ENCODE measurements at regions not wholly inside any gene's neighbourhood (a gene's known extent, or its start where the extent isn't known, plus 50 kb on each side); places are given as distances from the start of the nearest gene placed in this dataset.

GRCh38 chr1:184276416-184276815, 110.4 kb upstream of the C1orf21 start:
- H3K4me3 ChIP-seq: no peak overlapping the region
- no peaks in the 10 kb centered on the region for H3K36me3 ChIP-seq
- H3K4me1 ChIP-seq: no peaks in the 10 kb centered on the region
- H3K27ac ChIP-seq: no peak overlapping the region
- 79 to 91% (median 89%) methylated on average over 3 of the region's 3 CpGs for WGBS, 5 donors
- no peak for DNase-seq
- intact Hi-C loops (cut with DNase I; ENCODE audit: low total_unique reads): no loop called here
- H3K9me3 ChIP-seq: no peaks in the 10 kb centered on the region
- TF ChIP-seq POLR2AphosphoS5 (IDR thresholded peaks at IDR 0.05) (no peak), CTCF (IDR thresholded peaks at IDR 0.05 in 8 of 11, conservative IDR thresholded peaks at IDR 0.05 in 3 of 11) (no peak), POLR2A (IDR thresholded peaks at IDR 0.05) (no peak)
- H3K27me3 ChIP-seq (replicated peaks in 1 of 7): no peaks in the 10 kb centered on the region

GRCh38 chr1:184279911-184280458, 106.8 kb upstream of the C1orf21 start:
- intact Hi-C loops (cut with DNase I; ENCODE audit: low total_unique reads): no loop called here

DNA sequence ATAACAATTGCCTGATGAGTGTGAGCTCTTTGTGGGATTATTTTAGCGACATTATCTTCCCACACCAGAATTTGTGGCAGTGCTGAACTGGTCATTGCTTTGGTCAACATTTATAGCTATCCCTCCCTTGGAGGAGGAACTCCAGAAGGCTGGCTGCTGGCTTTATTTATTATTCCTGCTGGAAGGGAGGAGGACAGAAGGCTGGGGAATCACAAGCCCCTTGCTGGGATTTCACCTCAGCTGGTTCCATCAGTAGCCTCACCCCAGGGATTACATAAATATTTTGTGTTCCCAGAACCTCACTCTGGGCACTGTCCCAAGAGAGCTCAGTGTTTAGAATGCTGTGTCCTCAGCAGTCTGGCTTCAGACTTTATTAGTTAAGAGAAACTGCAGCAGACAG, 102.8 kb upstream of the C1orf21 start:
- Histone ChIP-seq H3K4me3 (no peak overlapping the region), H3K4me1 (no peaks in the 10 kb centered on the region), H3K27me3 (replicated peaks in 1 of 7) (no peaks in the 10 kb centered on the region), H3K36me3 (no peaks in the 10 kb centered on the region), H3K27ac (peak overlapping the region in 2 of 8 donors; percentile 12 to 13), H3K9me3 (peaks cover 0 to 5% (median 1%) of the 10 kb centered on the region in 8 donors)
- intact Hi-C loops (cut with DNase I; ENCODE audit: low total_unique reads): no loop called here
- no peak for TF ChIP-seq POLR2AphosphoS5 (IDR thresholded peaks at IDR 0.05)
- TF ChIP-seq POLR2A (IDR thresholded peaks at IDR 0.05): no peak
- TF ChIP-seq CTCF (IDR thresholded peaks at IDR 0.05 in 8 of 11, conservative IDR thresholded peaks at IDR 0.05 in 3 of 11): no peak
- 65 to 86% (median 81%) methylated on average over 1 of the region's 1 CpG for WGBS, 5 donors
- DNase-seq: no peak

More at GRCh38 chr1:184279911-184280458, 106.8 kb upstream of the C1orf21 start:
- no peak for DNase-seq
- Histone ChIP-seq H3K27ac (no peak overlapping the region), H3K4me1 (no peaks in the 10 kb centered on the region), H3K9me3 (no peaks in the 10 kb centered on the region), H3K36me3 (no peaks in the 10 kb centered on the region), H3K4me3 (no peak overlapping the region), H3K27me3 (replicated peaks in 1 of 7) (no peaks in the 10 kb centered on the region)
- 88 to 97% (median 89%) methylated on average over 7 of the region's 7 CpGs for WGBS, 5 donors
- TF ChIP-seq POLR2A (IDR thresholded peaks at IDR 0.05): no peak
- no peak for TF ChIP-seq POLR2AphosphoS5 (IDR thresholded peaks at IDR 0.05)
- no peak for TF ChIP-seq CTCF (IDR thresholded peaks at IDR 0.05 in 8 of 11, conservative IDR thresholded peaks at IDR 0.05 in 3 of 11)

DNA sequence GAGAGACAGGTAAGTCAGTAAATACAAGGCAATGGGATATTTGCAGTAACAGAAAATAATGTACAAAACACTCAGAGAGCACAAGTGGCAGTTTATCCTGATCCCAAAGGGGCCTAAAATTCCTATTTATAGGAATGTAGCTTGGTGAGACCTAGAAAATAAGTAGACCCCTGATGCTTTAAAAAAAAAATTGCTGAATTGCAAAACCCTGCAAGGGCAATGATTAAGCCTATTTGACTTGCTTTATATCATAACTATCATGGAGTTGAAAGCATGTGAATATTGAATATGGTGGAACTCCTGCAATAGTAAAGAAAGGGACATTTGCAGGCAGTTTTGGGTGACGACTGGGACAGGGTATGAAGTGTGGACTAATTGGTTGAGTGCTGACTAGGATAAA, 101.9 kb upstream of the C1orf21 start:
- WGBS, 5 donors: 90 to 97% (median 93%) methylated on average over 1 of the region's 1 CpG
- DNase-seq: no peak
- no peak for TF ChIP-seq POLR2AphosphoS5 (IDR thresholded peaks at IDR 0.05)
- TF ChIP-seq CTCF (IDR thresholded peaks at IDR 0.05 in 8 of 11, conservative IDR thresholded peaks at IDR 0.05 in 3 of 11): no peak
- TF ChIP-seq POLR2A (IDR thresholded peaks at IDR 0.05): no peak
- Histone ChIP-seq H3K4me3 (no peak overlapping the region), H3K4me1 (no peaks in the 10 kb centered on the region), H3K27me3 (replicated peaks in 1 of 7) (no peaks in the 10 kb centered on the region), H3K27ac (no peak overlapping the region), H3K36me3 (no peaks in the 10 kb centered on the region), H3K9me3 (peaks cover 0 to 13% (median 9%) of the 10 kb centered on the region in 8 donors)
- intact Hi-C loops (cut with DNase I; ENCODE audit: low total_unique reads): no loop called here

All from spleen (tissue), 11 donors.